GM19372 (cell line): ENCODE measurements at regions not wholly inside any gene's neighbourhood (a gene's known extent, or its start where the extent isn't known, plus 50 kb on each side); places are given as distances from the start of the nearest gene placed in this dataset.

Experiments
- ATAC-seq: cut with Tn5 transposase; IDR thresholded peaks from one replicate; pipeline ENCODE4 v1.9.1; 2021; ENCODE audit warnings: mild to moderate bottlenecking, low read depth, moderate library complexity; ENCODE audit not compliant: unreplicated experiment

DNA sequence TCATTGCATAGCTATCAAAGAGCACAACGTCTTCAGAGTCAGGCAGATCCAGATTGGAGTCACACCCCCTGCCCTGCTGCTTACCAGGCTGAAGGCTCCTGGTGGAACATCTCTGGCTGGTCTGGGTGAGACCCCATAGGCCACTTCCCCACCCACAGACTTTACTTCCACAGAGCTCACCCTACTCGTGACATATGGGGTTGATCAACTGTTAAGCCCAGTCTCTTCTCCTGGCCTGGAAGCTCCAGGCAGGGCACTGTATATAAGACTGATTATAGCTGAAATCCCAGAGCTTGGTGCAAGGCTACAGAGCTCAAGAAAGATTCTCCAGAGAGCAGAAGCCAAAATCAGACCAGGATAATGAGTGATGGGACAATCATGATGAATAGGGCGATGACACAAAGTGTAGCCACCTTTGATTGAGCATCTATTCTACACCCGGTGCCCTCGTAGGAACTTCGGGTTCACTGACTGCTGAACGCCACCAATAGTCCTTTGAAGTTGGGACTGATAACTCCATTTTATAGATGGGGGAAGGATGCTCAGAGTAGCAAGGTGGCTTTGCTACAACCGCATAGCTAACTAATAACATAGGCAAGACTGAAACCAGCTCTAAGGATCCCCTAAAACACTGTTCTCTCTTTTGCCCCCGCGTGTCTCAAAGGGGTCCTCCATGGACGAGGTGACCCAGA lies 287.8 kb downstream of the BCL11B start:
- no peak for ATAC-seq

DNA sequence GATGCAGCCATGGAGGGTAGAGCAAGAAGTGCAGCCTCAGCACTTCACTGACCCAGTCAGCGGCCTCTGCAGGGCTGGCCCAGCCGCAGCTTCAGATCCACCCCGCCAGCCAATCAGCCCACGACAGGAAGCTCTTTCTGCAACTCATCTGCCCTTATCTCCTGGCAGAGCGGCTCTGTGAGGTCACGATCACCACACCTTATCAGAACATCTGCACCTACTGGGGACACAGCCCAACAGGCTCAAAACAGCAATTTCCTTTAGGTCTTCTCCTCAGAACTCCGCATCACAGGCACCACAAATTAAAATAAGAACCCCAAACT lies 287.3 kb downstream of the BCL11B start:
- ATAC-seq: no peak

DNA sequence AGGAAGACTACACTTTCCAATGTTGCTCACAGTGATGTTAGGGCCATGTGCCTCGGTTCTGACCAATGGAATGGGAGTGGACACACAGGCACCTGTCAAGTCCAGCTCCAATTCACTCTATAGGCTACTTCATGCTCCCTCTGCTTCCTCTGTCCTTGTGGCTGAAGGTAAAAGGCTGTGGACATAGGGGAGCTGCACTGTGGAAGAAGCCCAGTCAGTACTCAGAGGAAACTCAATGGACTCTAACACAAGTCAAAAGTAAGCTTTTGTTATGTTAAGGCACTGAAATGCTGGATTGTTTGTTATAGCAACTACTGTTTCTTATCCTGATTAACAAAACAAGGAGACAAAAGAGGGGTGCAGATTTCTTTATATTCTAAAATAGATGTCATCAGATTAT lies 278.2 kb downstream of the BCL11B start:
- no peak for ATAC-seq

DNA sequence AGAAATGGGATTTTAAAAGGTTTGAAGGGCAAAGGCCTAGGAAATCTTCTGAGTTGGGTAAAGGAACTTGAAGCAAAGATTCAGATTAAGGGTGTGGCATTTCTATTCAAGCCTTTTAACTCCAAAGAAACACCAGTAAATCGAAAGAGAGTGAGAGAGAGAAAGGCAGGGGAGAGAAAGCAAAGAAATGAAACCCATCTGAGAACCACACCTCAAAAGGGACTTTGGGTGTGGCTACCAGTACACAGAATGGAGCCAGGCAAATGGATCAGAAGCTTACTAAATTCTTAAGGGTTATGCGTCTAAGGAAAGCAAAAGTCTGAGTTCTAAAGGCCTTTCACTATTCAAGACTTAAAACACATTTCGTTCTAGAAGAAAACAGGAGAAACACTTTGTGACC lies 277.4 kb downstream of the BCL11B start:
- no peak for ATAC-seq

DNA sequence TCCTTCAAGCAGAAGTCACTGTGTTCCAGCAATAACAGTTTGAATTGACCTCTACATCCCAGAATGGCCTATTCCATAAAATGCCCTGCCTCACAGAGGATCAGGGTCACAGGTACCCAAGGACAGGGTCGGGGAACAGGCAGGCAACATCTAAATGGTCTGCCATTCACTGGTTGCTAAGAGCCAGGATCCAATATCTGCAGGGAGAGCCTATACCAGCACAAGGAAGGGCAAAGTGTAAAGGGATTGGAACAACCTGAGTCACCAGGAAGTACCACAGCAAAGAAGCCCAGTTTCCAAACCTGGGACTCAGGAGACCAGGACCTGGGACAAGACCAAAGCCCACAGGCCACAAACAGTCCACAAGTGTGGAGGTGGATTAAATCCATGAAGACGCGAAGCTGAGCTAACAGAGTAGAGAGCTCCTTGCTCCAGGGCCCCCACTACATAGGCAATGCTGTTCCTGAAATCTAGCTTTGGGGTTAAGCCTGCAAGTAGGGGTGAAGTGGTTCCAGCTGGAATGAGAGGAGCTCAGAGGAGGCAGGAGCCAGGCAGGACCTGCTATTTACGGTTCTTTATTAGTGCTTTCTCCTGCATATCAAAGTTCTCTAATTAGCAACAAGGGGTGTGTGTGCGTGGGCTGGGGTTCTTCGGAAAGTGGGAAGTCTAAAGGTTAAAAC lies 274.3 kb downstream of the BCL11B start:
- ATAC-seq: no peak

DNA sequence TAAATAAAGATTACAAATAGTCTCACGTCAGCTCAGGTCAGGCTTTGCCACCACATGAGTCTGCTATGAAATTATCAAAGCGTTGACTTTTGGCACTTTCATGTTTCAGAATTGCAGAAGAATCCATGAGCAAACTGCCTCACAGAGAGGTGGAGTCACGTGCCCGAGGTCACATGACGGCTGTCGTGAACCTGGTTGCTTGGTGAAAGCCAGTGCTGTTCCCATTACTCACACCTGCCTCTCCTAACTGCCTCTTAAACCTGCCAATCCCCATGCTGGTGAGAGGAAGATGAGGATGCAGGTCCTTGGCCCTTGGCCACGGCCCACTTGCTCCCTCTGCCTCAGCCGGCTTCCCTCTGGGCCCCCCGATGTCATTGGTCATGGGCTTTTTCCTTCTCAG lies 272.7 kb downstream of the BCL11B start:
- ATAC-seq: no peak

DNA sequence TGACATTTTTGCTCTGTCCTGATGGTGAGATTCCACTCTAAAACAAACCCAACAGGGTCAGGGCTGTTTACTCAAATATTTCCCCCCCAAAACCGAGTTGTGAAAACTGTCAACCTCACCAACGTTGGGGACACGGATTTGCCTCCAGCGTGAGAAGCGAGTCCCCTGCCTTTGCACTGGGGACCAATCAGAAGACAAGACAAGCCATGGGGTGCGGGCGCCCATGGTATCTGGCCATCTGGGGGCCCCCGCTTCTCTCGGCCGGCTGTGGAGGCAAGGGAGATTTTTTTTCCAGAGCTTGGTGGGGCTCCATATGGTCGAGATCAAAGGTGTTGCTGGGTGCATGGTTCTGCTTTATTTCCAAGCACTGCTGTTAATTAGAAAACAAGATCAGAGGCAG lies 272.1 kb downstream of the BCL11B start:
- ATAC-seq: no peak

DNA sequence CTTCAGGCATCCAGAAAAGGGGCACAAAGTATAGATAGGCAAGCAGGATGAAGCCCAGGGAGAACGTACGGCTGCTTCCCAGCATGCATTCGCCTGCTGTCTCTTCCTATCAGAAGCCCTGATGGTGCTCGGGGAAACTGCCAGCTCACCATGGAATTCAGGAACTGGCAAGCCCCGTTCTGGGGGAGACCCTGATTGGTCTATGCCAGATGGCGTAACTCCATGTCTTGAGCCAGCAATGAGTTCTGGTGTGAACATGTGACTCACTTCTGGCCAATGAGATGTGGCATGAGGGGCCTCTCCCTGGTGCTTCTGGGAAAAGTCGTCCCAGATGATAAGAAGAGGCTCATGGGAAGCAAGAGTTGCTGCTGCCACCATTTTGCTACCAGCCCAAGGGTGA lies 270.8 kb downstream of the BCL11B start:
- ATAC-seq: no peak

DNA sequence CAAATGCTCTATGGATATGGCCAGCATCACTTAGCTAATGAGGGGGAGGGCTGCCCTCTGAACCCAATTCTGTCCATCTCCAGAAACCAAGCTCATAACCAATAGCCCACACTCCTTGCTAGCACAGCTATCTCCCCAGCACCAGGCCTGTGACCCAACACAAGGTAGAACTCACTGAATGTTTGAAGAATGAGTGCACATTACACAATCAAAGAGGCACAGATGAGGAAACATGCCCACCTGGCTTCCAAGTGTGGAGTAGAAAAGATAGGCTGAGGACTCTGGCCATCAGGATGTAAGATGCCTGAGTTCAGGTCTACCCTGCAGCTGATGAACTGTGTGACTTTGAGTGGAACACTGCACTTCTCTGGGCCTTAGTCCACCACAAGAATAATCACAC lies 268.4 kb downstream of the BCL11B start:
- ATAC-seq: no peak

DNA sequence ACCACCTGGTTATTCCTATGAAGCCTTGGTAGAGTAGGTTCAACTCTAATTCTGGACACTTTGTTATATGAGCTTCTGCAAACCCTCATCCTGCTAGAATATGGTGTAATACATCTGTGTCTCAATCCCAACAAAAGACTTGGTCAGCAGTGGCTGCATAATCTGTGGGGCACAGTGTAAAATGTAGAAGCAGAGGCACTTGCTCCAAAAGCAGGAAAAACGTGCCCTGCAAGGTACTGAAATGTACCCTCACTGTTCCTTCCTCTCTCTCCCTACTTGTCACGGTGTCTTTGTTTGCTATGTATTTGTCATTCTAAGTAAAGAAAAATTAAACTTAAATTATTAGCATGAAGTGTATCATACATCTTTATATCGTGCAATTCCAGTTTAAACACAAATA lies 267.9 kb downstream of the BCL11B start:
- ATAC-seq: no peak

DNA sequence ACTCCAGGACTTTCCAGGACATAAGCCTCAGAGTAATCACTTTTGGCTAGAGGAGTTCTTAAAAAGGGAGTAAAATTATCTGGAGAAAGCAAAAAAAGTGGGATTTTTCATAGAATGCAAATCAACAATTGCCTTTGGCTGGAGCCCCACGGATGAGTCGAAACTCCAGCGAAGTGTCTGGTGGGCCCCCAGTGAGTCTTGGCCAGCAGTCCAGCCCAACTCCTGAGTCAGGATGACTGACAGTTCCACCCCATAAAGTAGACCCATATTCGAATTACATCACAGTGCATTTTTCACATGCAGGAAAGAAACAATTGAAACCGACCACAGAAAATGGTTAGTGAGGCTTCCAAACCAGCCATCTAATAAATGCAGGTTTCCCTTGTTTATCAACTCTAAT lies 265.7 kb downstream of the BCL11B start:
- no peak for ATAC-seq

DNA sequence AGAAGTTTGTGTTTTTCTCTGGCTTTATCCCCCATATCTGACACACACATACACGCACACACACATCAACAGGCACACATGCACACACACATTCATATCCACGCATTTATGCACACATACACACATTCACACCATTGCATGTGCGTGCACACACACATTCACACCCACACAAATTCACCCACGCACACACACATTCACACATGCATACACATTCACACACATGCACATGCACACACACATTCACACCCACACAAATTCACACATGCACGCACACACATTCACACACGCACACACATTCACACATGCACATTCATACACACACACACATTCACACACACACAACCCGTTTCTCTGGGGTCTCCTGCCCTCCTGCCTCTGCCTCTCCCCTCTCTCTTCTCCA lies 264.2 kb downstream of the BCL11B start:
- ATAC-seq: no peak

DNA sequence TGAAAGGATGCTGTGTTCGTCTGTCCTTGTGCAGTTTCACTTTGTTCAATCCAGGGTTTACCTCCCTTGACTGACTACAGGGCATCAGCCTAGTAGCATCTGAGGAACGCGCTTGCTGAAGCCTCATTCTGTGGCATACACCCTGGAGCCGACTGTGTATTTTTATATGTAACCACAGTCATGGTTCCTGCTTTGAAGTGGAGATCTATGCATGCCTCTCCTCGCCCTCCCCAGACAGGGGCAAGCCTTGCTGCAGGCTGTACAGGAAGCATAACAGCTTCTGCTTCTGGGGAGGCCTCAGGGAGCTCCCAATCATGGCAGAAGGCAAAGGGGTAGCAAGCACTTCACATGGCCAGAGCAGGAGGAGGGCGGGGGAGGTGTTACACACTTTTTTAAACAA lies 262.1 kb downstream of the BCL11B start:
- no peak for ATAC-seq

DNA sequence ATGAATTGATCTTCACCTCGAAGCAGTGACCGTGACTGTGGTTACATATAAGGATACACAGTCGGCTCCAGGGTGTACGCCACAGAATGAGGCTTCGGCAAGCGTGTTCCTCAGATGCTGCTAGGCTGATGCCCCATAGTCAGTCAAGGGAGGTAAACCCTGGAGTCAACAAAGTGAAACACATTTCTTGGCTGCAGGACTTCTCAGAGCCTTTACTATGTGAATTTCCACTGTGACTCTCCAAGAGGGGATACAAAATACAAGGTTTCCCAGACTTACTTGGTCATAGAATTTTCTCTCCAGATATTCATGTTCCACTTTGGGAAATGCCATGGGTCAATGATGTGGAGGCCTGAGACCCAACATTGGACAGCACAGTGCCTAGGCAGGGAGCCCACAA lies 260.6 kb downstream of the BCL11B start:
- no peak for ATAC-seq

DNA sequence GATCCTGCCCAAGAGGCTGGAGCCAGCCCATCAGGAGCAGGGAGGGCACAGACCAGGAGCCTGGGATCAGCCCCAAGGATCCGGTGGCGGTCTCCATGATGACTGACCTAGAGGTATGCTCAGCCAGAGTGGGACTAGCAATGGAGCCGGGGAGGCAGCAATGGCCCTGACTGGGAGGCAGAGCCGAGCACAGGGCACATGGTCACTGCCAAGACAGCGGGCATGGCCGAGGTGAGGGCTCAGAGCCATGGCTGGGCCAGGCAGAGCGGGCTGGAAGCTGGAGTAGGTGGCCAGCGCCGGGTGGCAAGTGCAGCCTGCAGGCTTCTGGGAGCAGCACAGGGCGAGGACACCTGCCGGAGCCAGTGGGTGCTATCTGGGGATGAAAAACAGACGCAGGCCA lies 259.3 kb downstream of the BCL11B start:
- ATAC-seq: no peak

DNA sequence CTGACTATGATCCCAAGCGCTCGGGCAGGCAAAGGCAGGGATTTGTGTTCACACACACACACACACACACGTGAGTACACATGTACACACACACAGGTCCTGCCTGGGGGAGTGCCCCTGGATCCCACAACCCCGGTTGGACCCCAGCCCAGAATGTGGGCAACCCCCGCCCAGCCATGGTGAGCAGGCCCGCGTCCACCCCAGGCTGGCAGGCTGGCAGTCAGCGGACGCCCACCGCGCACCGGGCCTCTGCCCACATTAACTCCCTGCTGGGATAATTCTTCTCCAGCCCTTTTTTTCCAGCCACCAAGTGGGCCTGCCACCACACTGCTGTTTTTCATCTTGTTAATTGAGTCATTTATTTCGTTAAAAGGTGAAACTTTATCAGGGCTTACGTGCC lies 256.2 kb downstream of the BCL11B start:
- no peak for ATAC-seq

DNA sequence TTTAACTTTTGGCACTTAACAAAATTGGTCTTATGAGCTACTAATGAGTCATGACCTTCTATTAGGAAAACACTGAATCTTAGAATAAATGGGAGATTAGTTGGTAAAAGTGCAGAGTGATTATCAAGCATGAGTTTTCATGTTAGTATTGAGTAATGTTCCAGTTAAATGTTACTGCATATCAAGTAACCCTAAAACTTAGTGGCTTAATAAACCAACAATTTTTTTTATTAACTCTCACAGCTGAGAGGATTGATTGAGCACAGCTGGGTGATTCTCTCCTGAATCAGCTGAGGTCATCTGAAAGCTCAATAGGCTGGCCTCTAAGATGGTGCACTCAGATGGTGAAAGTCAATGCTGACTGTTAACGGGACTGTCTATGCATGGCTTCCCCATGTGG lies 248.6 kb downstream of the BCL11B start:
- no peak for ATAC-seq

DNA sequence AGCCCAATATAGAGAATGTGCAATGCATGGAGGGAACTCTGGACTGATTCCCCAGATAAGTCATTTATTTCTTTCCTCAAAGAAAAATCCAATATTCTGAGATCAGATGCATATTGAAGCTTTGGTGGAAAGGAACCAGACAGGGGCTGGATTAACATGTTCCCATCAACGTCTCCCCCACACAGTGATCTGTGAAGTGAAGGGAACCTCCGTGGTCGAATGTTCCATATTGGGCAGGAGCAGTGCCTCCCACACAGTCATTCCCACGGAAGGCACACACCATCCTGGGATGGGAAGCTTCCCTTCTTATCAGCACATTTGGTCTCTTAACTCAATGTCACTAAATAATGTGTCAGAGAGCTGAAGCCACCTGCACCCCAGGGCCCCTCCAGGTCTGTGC lies 247.1 kb downstream of the BCL11B start:
- no peak for ATAC-seq

DNA sequence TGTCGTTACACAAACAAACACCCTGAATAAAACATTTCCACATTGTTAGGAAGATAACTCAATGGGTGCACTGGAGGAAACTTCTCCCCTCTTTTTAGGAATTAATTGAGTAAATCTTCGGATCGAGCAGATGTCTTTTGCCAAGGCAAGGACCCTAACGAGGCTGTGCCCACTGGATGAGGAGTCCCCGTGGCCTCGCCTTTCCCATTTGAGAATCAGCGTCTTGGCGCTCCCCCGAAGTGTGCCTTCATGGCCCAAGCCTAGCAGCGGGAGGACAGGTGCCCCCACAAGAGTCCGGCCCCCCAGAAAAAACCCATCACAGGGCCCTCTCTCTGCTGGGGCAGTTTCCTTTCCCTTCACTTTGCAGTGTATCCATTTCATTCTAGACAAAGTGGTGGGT lies 246.6 kb downstream of the BCL11B start:
- no peak for ATAC-seq

DNA sequence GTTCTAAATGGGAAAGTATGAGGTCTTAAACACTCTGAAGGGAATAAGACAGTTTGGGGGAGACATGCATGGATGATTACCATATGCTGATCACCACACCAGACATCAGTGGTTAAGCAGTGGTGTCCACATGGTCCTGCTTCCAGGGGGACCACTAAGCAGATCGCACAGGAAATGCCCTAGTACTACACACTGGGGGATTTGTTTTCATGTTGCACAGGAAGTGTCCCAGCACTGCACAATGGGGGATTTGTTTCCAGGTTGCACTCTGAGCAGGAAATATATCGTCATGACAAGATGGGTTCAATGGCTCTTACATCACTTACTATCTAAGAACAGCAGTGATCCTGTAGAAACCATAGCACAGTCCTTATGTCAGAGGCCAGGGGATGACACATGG lies 245.5 kb downstream of the BCL11B start:
- no peak for ATAC-seq

DNA sequence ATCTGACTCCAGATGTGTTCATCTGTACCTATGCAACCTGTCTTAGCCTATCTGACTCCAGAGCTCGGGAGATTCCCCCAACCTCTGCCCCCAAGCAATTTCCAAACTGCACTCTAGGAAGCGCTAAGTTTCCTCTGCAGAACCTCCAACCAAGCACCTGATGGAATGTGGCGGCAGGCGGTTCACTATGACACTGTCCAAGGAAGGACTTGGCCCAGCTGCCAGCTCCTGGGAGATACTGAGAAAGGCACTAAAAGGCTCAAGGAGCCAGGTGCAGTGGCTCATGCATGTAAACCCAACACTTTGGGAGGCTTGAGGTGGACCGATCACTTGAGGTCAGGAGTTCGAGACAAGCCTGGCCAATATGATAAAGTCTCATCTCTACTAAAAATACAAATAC lies 244.0 kb downstream of the BCL11B start:
- ATAC-seq: no peak

DNA sequence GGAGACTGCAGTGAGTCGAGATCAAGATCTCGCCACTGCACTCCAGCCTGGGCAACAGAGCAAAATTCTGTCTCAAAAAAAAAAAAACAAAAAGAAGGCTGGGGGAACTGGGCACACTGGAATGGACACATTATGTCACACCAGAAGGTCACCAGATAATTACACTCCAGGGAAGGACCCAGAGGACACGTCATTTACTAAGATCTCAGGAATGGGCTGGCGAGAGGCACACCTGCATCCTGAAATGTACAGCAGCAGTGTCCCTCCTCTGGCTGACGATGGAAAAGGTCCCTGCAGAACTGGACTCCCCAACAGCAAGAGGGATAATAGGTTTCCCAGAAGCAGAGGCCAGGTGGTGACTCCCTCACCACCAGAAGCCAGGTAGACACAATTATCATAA lies 243.5 kb downstream of the BCL11B start:
- ATAC-seq: no peak
